ENCODE measurements at regions not wholly inside any gene's neighbourhood (a gene's known extent, or its start where the extent isn't known, plus 50 kb on each side); places are given as distances from the start of the nearest gene placed in this dataset.
"Not testable (repeated sequence)": the region's sequence is repeated elsewhere in the genome, so short reads cannot be mapped to it uniquely, and the experiment has no call there.

DNA sequence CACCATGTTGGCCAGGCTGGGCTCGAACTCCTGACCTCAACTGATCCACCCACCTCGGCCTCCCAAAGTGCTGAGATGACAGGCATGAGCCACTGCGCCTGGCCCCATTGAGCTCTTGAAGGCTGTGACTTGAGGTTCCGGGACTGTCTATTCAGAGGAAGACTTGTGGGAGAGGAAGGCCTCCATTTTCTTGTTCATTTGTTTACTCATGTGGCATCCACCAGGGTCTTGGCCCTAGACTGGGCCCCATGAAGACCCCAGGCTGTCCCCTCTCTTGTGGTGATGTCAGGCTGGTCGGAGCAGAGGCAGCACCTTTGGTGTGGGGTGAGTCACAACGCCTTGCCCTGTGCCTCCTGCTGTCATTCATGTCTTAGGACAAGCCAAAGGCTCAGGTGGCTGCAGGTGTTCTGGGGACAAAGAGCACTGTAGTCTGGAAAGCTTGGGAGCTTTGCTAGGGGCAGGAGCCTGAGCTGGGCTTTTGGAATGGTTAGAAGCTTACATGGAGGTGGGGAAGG is 224.6 kb upstream of the C1orf174 start:
- intact Hi-C loops (cut with DNase I): no loop called here
- peak; percentile 42 for DNase-seq (ENCODE audit: low spot score)

DNA sequence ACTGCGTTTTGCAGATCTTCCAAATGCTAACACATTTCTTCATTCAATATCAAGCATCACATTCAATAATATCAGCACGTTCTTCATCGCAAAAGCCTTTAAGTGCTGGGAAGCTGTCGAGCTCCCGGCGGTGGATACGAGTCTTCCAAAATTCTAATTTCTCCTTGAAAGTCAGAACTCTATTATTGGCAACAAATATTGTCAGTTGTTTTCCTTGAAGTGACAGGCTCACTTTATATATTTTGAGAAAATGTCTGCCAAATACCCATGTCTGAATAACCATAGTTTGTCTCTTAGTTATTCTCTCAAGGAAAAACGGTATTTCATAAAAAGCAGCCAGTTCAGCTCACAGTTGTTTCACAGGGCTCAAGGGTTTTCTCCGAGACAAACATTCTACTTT is 226.2 kb upstream of the C1orf174 start:
- intact Hi-C loops (cut with DNase I): no loop called here
- DNase-seq (ENCODE audit: low spot score): peak; percentile 17

DNA sequence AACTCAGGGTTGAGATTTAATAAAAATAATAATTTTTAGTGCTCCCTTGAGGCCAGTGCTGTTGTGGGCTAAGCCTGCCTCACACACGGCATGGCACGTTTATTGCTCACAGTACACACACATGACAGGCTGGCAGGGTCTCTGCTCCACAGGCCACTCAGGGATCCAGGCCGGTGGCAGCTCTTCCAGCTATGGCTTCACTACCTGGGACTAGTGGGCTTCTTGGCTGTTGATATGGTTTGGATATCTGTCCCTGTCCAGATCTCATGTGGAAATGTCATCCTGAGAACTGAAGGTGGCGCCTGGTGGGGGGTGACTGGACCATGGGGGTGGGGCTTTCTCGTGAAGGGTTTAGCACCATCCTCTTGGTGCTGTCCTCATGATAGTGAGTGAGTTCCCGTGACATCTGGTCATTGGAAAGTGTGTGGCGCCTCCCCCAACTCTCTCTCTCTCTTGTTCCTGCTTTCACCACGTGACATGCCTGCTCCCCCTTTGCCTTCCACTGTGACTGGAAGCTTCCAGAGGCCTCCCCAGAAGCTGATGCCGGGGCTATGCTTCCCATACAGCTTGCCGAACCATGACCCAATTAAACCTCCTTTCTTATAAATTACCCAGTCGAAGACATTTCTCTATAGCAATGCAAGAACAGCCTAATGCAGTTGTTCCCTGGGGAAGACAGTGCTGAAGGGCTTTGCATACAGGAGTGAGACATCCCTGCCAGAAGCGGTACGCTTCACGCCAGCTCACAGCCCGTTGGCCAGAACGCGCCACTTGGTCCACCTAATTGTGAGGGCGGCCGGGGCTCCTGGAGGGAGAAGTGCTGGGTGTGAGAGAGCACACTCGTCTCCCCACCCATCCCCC is 226.9 kb upstream of the C1orf174 start:
- intact Hi-C loops (cut with DNase I): no loop called here
- peak; percentile 48 for DNase-seq (ENCODE audit: low spot score)

DNA sequence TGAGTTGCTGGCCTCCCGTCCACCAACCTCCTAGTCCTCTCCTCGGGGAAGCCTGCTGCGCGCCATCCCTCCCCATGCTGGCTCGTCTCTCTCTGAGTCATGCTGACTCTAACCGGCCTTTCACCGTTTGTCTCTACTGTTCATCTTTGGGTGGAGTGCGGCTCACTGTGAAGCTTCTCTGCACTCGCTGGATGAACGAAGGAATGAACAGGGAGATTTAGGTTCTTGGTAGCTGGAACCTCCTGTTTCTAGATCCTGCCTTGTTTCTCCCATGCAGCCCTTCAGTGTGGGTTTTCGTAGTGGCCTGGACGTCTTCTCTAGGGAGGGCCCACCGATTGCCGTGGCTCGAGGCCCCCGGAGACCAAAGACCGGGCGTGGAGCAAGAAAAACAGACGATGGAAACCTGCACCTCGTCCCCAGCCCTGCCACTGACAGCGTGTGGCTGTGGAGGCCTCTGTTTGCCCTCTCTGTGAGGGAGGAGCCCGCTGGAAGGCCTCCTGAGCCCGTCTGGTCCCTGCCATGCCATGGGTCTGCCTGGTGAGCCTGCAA is 227.6 kb upstream of the C1orf174 start:
- intact Hi-C loops (cut with DNase I): no loop called here
- peak; percentile 68 for DNase-seq (ENCODE audit: low spot score)

DNA sequence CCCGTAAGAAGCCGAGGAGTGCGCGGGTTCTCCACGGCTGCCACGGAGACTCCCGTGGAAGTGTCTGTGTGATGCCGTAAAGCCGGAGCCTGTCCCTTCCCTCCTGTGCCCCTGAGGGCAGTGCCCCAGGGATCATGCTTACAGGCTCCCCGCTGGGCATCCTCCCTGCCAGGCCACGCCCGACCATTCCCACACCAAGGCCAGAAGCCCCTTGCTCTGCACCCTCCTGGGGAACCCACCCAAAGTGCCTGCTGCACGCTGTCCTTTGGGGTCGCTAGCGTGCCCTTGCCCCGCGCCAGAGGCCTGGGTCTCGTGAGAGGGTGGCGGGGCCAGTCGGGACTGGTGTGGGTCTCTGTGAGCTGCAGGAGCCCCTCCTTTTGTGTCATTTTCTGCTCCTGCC is 228.5 kb upstream of the C1orf174 start:
- DNase-seq (ENCODE audit: low spot score): peak; percentile 77
- intact Hi-C loops (cut with DNase I): no loop called here

DNA sequence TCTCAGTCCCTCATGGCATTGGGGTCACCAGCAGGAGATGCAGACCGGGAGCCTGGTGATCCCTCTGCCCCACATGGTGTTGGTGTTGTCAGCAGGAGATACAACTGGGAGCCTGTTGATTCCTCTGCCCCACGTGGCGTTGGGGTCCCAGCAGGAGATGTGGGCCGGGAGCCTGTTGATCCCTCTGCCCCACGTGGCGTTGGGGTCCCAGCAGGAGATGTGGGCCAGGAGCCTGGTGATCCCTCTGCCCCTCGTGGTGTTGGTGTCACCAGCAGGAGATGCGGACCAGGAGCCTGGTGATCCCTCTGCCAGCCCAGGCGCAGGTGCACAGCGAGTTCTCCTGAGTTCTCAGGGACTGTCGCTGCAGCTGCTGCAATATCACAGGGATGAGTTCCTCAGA is 229.6 kb upstream of the C1orf174 start:
- intact Hi-C loops (cut with DNase I): no loop called here
- peak; percentile 71 for DNase-seq (ENCODE audit: low spot score)

DNA sequence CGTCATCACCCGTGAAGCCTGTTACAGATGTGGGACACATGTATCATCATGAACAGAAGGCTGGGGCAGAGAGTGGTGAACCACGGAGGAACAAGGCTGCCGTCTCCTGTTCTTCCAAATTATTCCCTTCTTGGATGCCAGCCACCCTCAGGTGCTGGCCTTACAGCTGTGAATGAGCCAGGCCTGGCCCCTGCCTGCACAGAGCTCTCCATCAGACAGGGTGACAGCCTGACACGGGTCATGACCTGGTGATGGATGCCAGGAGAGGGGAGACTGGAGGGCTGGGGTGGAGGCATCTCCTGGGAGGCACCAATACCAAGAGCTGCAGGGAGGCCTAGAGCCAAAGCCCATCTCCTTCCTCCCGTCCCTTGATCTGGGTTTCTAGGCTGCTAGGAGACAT is 230.0 kb upstream of the C1orf174 start:
- intact Hi-C loops (cut with DNase I): no loop called here
- DNase-seq (ENCODE audit: low spot score): peak; percentile 62

DNA sequence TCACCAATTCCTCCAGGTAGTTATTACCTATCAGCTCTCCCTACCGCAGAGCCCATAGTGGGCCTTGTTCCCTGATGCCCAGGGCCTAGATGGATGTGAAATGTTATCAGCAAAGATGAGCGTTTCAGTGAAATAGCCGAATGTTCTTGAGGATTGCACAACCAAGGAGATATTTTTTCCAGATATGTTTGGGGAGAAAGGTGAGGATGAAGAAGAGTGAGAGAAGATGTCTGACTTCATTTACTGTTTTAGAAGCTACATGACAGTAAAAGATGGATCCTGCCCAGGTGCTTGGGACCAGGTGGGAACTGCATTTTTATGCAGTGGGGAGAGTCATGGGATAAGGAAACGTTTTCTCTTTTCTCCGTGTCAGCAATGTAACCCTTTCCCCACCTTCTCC is 231.7 kb upstream of the C1orf174 start:
- intact Hi-C loops (cut with DNase I): no loop called here
- no peak for DNase-seq (ENCODE audit: low spot score)

DNA sequence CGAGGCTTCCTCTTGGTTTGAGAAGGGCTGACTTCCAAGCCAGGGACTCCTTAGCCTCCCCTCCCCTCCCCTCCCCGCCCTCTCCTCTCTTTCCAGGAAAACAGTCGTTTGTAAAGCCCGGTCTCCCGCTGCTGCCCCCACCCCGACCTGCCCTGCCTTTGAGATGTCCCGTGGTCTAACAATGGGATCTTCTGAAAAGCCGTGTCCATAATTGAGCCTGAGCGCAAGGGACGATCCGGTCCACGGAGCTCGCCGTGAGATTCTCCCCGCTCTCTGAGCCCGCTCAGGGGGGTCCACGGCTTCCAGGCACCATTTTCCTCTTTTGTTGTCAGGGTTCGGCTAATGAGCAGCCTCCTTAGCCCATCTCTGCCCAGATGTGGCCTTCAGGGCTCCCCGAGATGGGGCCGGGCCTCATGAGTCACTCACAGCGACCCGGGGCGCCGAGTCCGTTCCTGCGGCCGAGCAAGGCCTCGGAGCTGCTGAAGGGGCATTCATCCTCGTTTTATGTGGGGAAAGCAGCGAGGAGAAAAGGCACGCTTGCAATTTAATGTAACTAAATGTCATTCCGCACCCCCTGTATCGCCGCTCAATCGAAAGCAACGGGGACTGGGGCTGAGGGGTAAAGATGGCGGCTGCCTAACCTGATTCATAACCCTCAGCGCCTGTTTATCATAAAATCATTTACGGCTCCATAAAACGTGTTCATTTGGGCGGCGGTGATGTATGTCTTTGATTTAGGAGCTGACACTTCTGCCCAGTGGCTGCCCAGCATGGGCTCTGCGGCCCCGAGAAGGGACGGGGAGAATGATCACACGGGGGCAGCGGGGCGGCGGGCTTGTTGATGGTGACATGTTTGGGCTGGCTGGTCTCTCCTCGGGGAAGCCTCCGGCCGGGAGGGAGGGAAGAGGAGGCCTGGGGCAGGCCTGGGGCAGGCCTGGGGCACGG is 232.6 kb upstream of the C1orf174 start:
- intact Hi-C loops (cut with DNase I): no loop called here
- DNase-seq (ENCODE audit: low spot score): peak; percentile 62

DNA sequence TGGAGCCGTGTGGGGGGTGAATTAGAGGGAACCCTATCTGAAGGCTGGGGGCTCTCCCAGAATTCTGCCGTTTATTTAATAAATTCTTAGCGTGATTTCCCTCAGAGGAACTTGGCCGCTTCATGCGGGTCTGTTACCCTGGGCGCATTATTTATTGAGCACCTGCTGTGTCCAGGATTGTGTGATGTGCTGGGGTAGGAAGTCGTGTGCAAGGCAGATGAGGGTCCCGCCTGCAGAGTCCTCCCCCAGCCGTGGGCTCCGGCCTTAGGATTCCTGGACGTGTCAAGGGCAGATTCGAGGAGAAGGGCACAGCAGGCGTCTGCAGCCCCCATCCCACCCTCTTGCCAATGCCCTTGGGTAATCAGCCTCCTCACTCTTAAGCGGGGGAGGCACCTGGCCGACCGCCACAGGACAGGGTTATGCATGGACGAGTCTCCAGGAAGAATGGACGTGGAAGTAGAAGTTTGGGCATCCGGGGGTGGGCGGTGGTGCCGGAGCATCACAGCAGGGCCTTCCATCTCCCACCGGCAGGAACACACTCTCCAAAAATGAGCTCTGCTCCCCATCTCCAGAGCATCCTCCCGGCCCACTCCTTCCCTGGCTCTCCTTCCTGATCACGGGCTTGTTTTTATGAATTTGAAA is 233.3 kb upstream of the C1orf174 start:
- peak; percentile 72 for DNase-seq (ENCODE audit: low spot score)
- intact Hi-C loops (cut with DNase I): no loop called here

DNA sequence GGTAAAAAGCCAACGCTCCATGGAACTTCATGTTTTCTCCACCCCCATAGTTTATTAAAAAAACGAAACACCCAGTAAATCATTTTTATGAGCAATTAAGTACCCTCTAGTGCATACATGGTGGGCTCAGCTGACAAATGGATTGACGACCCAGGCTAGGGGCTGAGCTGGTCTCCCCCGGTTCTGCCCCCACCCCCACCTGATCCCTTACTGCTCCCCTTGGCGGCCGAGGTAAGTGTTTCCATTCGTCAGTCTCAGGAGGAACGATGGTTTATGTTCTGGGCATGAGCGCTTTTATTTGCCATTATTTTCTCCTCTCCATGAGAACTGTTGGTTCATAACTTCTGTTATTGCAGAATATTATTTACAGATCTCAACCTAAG is 233.9 kb upstream of the C1orf174 start:
- no peak for DNase-seq (ENCODE audit: low spot score)
- intact Hi-C loops (cut with DNase I): no loop called here

DNA sequence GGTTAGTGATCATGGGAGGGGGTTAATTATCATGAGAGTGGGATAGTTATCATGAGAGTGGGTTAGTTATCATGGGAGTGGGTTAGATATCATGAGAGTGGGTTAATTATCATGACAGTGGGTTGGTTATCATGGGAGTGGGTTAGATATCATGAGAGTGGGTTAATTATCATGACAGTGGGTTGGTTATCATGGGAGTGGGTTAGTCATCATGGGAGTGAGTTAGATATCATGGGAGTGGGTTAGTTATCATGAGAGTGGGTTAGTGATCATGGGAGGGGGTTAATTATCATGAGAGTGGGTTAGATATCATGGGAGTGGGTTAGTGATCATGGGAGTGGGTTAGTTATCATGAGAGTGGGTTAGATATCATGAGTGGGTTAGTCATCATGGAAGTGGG is 235.8 kb upstream of the C1orf174 start:
- DNase-seq (ENCODE audit: low spot score); intact Hi-C loops (cut with DNase I): not testable (repeated sequence)

DNA sequence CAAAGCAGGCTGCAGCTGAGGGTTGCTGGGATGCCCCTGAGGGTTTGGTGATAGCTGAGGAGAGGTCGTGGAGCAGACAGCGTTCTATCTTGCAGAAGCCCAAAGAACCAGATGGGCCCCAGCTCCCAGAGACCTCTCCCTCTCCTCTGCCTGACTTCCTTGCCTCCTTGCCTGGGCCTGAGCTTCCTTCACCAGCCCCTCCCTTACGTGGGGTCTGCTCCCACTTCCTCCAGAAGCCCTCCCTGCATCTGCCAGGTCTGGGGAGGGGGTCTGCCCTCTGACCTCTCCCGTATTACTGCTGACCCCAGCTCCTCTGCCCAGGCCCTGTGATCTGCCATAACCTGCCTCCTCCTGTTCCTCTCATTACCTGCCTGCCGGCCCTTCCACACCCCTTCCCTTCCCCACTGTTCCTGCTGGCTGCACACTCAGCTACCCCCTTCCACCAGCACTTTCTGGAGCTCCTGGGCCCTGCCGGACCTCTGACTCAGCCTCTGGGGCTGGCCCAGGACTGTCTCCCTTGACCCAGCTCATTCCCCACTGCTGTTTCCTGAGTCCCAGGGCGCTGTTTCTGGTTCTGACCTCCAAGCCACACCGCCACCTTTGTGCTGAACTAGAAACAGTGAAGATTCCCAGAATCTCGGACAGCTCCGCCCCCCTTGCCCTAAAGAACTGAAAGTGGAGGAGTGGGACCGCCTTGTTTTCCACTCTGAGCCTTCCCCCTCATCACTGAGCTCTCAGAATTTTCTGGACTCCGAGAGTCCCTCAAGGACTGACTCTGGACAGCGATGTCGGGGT is 237.7 kb upstream of the C1orf174 start:
- intact Hi-C loops (cut with DNase I): no loop called here
- peak; percentile 52 for DNase-seq (ENCODE audit: low spot score)

DNA sequence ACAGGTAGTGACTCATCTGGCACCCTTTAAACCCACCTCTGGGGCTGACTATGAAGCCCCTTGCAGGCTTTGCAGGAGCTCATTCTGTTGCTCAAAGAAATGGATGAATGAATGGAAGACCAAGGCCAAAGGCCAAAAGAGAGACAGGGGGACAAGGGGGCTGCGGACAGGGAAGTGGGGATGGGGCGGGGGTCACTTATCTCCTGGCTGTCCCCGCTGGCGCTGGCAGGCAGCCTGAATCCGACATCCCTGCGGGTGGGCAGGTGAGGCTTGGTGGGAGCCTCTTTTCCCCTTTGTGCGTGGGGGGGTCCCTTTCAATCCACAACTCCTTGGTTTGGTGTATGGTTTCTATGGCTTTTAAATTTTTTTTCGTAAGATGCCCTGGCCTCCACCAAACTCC is 239.6 kb upstream of the C1orf174 start:
- peak; percentile 54 for DNase-seq (ENCODE audit: low spot score)
- intact Hi-C loops (cut with DNase I): no loop called here

DNA sequence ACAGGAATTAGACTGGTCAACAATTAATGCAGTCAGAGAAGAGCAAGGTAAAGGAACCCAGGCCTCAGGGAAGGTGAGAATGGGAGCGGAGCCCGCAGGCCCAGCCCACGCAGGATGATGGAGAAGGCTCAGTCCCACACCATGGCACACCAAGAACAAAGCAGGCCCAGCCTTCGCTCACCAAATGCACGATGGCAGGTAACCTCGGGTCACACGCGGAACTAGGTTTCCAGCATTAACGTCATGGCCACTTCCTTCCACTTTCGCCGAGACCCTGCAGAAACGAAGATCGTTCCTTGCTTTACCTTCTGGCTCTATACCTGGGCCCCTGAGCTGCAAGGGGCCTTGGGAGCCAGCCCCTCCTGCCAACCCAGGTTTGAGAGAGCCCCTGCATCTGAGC is 240.2 kb upstream of the C1orf174 start:
- no peak for DNase-seq (ENCODE audit: low spot score)
- intact Hi-C loops (cut with DNase I): no loop called here

DNA sequence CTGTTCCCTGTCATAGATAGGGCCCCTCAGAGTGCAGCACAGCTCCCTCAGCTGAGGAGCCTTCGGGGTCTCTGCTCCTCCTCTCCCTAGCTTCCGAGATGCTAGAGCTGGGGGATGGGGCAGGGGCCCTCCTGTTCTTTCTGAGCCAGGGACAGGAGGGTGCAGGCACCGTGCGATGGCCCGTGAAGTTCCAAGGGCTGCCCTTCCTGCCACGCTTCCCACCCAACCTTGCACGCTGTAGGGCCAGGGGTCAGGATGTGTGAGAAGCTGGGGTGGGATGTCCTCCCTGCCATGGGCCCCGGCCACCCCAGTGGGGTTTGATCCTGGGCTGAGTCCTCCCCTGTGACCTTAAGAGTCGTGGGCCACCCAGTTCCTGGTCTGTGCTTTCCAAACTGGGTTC is 240.7 kb upstream of the C1orf174 start:
- DNase-seq (ENCODE audit: low spot score): no peak
- intact Hi-C loops (cut with DNase I): no loop called here

DNA sequence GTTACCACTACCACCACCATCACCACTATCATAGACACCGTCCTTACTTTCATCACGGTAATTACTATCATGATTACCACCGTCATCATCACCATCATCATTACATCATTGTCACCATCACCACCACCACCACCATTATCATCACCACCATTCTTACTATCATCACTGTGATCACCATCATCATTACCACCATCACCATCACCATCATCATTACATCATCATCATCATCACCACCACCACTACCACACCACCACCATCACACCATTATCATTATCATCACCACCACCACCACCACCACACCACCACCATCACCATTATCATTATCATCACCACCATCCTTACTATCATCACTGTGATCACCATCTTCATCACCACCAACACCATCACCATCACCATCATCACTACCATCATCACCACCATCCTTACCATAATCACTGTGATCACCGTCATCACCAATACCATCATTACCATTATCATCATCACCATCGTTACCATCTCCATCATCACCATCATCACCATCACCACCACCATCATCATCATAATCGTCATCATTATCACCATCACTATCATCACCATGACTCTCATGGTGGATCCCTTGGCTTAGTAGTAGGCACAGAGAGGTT is 244.4 kb upstream of the C1orf174 start:
- no peak for DNase-seq (ENCODE audit: low spot score)
- intact Hi-C loops (cut with DNase I): no loop called here

DNA sequence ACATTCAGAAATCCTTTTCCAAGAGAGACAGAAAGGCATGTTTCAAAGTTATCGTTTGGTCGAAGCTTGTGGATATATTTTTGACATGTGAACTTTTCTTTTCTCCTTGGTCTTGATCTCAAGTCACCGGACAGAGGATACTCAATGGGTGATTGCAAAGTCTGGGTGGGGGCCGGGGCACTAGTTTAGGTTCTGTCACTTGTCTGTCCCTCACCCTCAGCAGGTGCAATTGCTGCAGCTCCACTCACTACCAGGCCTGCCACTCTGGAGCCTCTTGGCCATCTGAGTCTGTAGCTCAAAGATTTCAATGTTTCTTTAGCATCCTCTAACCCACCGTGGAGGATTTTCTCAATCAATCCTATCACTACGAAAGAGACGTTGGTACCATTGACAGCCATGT is 246.0 kb upstream of the C1orf174 start:
- intact Hi-C loops (cut with DNase I): no loop called here

More for the DNA sequence above, 246.0 kb upstream of the C1orf174 start:
- DNase-seq (ENCODE audit: low spot score): no peak
